ENCODE measurements at regions not wholly inside any gene's neighbourhood (a gene's known extent, or its start where the extent isn't known, plus 50 kb on each side); places are given as distances from the start of the nearest gene placed in this dataset.
"Not testable (repeated sequence)": the region's sequence is repeated elsewhere in the genome, so short reads cannot be mapped to it uniquely, and the experiment has no call there.

DNA sequence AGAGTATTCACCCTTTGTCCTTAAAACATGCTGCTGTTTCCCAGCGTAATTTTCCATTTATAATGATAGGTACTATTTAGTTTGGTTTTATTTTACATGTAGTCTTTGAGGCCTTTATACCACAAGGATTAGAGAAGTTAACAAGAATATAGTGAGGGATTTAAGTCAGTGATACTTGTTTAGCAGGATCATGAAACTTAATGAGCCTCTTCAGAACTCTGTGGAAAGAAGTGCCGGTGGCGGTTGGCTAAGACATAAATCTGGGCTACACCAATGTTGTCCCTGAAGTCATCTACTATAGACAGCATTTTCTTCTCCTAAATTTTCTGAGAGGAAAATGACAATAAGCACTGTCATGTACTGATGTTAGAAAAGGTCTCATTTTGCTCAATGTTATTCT lies 1226.0 kb upstream of the SEL1L start:
- DNase-seq, result no peak

DNA sequence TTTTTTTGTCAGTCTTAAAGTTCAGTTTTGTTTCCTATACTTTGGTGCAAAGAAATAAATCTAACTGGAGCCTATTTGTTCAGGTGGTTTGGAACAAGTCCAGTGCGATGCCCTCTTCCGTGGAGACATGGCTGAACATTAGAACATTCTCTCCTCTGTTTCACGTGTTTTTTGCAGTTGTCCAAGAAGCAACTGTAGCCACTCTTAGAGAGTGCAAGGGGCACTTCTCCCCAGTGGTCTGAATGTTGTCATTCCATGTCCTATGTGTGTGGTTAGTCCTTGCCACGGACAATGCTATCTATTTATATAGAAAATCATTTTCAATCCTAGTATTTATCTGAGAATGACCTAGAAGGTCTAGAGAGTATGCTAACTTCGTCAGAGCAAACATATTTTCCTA lies 1232.5 kb upstream of the SEL1L start:
- no peak for DNase-seq

DNA sequence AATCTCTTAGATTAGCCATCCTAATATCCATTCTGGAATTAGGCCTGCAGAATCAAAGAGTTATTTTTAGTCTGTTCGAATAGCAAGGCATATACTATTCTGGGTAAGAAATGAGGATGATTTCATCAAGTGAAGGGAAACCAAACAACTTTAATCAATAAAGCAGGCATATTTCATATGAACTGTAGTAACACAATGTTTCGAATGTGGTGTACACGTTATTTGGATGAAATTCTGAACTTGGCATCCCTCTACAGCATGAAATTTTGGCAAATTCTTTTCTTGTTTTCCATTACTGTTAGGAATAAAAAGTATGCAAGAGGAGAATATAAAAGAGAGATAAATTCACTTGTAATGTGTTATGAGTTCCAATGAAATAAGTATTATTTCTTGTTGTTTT lies 1233.3 kb upstream of the SEL1L start:
- no peak for DNase-seq

DNA sequence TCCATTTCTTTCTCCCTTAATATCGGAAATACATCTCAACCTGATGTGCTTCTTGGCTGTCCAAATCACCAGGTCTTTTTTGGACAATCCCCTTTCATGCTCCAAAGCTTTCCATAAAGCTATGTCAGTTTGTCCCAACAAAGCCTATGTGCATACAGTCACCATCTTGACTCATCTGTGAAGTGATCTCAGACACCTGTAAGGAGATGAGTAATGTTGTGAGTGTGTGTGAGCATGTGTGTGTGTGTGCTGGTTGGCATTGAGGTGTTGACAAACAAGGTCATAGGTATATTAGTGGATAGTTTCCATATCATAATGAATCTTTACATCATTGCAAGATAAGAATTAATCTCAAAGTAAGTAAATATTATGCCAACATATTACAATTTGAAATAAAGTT lies 1243.3 kb upstream of the SEL1L start:
- DNase-seq, result no peak

DNA sequence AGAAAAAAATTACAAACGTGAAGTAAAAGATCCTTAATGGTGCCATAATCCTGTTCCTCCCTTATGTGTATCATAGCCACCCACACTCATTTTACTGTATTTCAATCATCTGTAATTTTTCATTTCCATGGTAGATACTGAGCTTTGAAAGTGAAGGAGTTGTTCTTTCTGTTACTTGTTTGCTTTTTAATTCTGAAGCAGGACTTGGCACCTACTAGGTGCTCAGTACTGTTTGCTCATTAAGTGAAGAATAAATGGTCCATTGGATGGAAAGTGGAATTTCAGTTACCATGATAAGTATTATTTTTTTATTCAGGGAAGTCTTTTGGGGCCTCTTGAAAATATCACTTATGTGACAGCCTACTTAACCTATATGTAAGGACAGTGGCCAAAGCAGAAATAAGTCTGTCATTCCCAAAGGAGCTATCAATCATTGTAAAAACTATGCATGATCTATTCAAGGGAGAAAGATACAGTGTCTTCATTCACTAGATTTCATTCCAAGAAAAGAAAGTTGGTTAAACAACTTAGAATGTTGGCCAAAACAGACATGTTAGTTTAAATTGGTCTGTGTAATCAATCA lies 1244.4 kb upstream of the SEL1L start:
- no peak for DNase-seq

GRCh38 chr14:82778601-82779000 lies 1244.9 kb upstream of the SEL1L start:
- DNase-seq, result no peak

GRCh38 chr14:82779301-82779700 lies 1245.6 kb upstream of the SEL1L start:
- DNase-seq, result no peak

- no peak for DNase-seq
Measured at GRCh38 chr14:82785756-82786482, 1252.3 kb upstream of the SEL1L start.

GRCh38 chr14:82786483-82786880 lies 1252.8 kb upstream of the SEL1L start:
- DNase-seq, result no peak

DNA sequence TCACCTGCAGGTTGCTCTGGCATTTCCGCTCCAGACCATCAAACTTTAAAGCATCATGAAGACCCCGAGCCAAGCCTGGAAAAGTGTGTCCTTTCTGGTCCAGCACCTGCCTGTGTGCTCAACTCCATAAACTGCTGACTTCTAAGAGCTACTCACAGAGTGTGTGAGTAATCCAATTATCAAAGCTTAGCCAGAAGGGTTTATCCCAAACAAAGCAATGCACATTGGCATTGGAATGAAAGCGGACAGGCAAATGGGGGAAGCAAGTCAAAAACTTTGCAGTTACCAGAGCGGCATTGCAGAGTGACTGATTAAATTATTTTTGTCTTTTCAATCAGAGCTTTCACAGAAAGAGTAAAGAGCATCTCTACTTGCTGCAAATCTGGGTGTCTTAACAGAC lies 1262.4 kb upstream of the SEL1L start:
- DNase-seq, result no peak

DNA sequence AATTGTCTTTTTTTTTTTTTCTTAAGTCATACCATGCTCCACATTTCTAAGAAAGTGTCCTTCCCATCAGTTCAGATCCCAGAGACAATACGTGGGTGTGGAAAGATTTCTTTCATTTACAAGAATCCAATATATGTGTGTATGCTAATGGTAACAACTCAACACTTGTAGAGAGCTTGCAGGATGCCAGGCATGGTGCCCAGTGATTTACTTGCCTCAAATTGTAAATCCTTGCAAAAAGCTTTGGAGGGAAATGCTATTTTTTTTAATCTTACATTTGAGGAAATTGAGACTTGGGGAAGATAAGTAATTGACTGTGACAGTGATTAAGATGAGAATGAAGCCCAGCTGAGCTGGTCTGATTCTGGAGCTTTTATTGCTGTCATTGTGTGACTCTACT lies 1264.6 kb upstream of the SEL1L start:
- DNase-seq, result no peak

- DNase-seq, result no peak
Measured at GRCh38 chr14:82805892-82806825, 1272.5 kb upstream of the SEL1L start.

DNA sequence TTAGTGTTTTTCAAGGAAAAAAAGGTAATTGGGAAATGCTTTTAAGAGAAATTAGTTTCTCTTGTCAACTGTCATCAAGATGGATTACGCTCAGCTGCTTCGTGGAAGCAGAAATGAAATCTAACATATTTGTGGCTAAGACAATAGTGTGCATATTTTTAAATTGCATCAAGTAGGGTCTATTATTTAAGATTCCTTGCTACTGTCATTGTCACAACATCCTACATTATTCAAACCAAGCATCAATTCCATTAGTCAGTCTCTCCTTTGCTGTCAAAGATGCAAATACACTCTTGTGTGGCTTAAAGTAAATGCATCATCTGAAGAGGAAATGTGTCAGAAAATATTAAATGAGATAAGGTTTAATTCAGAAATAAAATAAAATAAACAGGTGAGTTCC lies 1277.6 kb upstream of the SEL1L start:
- no peak for DNase-seq

- not testable (repeated sequence) for DNase-seq
Measured at GRCh38 chr14:82814339-82814738, 1280.7 kb upstream of the SEL1L start.

- DNase-seq, result no peak
Measured at GRCh38 chr14:82830596-82830995, 1296.9 kb upstream of the SEL1L start.

- DNase-seq, result no peak
Measured at GRCh38 chr14:82836256-82836950, 1302.8 kb upstream of the SEL1L start.

GRCh38 chr14:82837611-82838140 lies 1304.0 kb upstream of the SEL1L start:
- DNase-seq, result no peak

DNA sequence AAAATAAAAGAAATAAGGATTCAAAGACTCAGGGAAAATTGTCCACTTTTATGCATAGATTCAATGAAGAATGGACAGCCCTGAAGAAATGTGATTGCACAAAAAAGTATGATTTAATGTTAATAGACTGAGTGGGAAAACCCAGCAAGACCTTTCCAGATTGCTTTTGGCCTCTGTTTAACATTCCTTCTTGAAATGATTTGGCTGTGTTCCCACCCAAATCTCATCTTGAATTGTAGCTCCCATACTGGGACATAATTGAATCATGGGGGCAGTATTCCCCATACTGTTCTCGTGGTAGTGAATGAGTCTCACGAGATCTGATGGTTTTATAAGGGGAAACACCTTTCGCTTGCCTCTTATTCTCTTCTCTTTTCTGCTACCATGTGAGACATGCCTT lies 1316.9 kb upstream of the SEL1L start:
- no peak for DNase-seq

DNA sequence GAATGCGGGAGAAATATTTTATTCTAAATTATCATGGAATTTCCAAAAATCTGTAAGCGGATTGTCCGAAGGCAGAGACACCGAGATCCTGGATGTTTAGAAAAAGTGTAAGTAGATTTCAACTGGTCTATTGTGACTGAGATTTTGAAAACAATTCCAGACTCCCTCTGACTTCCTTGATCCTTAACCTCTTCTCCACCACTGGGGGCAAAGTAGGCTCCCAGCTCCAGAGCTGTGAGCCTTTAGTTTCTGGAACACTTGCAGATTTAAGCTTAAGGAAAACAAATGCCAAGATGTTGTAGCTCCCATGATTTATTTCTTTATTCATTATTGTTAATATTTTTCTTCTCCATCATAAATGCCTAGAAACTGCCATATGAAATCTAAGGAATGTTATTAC lies 1320.5 kb upstream of the SEL1L start:
- DNase-seq, result no peak

DNA sequence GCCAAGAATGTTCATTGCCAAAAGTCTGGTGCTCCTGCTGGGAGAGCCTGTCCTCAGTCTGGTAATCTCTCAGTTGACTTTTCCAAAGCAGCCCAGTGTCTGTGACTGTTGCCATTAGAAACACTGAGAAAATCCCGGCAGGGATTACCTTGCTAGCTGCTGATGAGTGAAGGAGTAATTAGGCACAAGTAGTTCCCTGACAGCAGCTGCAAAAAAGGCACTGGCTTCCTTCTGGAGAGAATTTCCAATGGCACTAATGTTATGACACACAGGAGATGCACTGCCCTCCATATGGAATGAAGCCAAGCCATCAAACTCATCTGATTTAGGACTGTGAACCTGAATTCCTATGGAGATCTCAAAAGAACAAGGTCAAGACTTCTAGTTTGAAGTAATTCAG lies 1321.2 kb upstream of the SEL1L start:
- DNase-seq, result no peak

DNA sequence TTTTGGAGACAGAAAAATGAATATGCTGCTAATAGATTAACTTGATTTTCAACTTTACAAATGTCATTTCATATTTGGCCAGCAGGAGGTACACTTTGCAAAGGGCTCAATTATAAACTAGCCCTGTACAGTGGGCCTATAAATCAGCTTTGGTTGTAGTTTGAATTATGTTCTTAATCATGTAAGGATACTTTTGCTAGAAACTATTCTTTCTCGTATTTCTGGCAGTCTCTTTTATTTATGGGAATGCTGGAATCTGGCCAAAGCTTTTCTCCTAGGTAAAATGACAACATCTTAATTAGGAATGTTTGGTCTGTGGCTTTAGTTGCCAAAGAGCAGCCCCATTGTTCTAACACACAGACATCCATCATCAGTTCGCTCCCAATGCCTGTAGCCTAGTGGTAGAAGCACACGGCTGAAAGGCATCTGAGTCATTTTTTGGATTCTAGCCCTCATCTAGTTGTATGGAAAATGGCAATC lies 1322.3 kb upstream of the SEL1L start:
- DNase-seq, result no peak

GRCh38 chr14:82861313-82861712 lies 1327.7 kb upstream of the SEL1L start:
- DNase-seq, result no peak

GRCh38 chr14:82872494-82872893 lies 1338.8 kb upstream of the SEL1L start:
- no peak for DNase-seq

All from CD4-positive, alpha-beta T cell treated with Interleukin-1 beta for 1 hour (primary cell).